ENCODE measurements at regions not wholly inside any gene's neighbourhood (a gene's known extent, or its start where the extent isn't known, plus 50 kb on each side); places are given as distances from the start of the nearest gene placed in this dataset.

GRCh38 chr4:42313872-42314271 lies 83.4 kb upstream of the SHISA3 start:
- Mint-ChIP-seq H3K27me3 (ENCODE audit: unreplicated experiment) (peaks cover 1% of the 10 kb centered on the region), H3K4me1 (ENCODE audit: unreplicated experiment) (peaks cover 15% of the 10 kb centered on the region), H3K9me3 (ENCODE audit: unreplicated experiment) (no peaks in the 10 kb centered on the region), H3K27ac (ENCODE audit: unreplicated experiment) (no peak overlapping the region), H3K36me3 (ENCODE audit: low read depth, unreplicated experiment) (peaks cover 8% of the 10 kb centered on the region), H3K4me3 (ENCODE audit: unreplicated experiment) (peak overlapping the region; percentile 39)
- no peak for DNase-seq (ENCODE audit: low spot score)
- TF ChIP-seq CTCF (IDR thresholded peaks at IDR 0.05; ENCODE audit: unreplicated experiment), result no peak

GRCh38 chr4:42315231-42315630 lies 82.1 kb upstream of the SHISA3 start:
- H3K27ac Mint-ChIP-seq (ENCODE audit: unreplicated experiment), result peak overlapping the region; percentile 94
- no peak for DNase-seq (ENCODE audit: low spot score)
- peaks cover 8% of the 10 kb centered on the region for H3K36me3 Mint-ChIP-seq (ENCODE audit: low read depth, unreplicated experiment)
- no peaks in the 10 kb centered on the region for H3K9me3 Mint-ChIP-seq (ENCODE audit: unreplicated experiment)
- H3K4me1 Mint-ChIP-seq (ENCODE audit: unreplicated experiment), result peaks cover 15% of the 10 kb centered on the region
- no peak for TF ChIP-seq CTCF (IDR thresholded peaks at IDR 0.05; ENCODE audit: unreplicated experiment)
- no peak overlapping the region for H3K4me3 Mint-ChIP-seq (ENCODE audit: unreplicated experiment)
- H3K27me3 Mint-ChIP-seq (ENCODE audit: unreplicated experiment), result peaks cover 1% of the 10 kb centered on the region

GRCh38 chr4:42320822-42321388 lies 76.4 kb upstream of the SHISA3 start:
- no peak for TF ChIP-seq CTCF (IDR thresholded peaks at IDR 0.05; ENCODE audit: unreplicated experiment)
- H3K4me3 Mint-ChIP-seq (ENCODE audit: unreplicated experiment), result no peak overlapping the region
- H3K9me3 Mint-ChIP-seq (ENCODE audit: unreplicated experiment), result no peaks in the 10 kb centered on the region
- no peak overlapping the region for H3K27ac Mint-ChIP-seq (ENCODE audit: unreplicated experiment)
- DNase-seq (ENCODE audit: low spot score), result no peak
- H3K4me1 Mint-ChIP-seq (ENCODE audit: unreplicated experiment), result peaks cover 11% of the 10 kb centered on the region
- H3K36me3 Mint-ChIP-seq (ENCODE audit: low read depth, unreplicated experiment), result no peaks in the 10 kb centered on the region
- H3K27me3 Mint-ChIP-seq (ENCODE audit: unreplicated experiment), result peaks cover 1% of the 10 kb centered on the region

GRCh38 chr4:42326040-42326439 lies 71.2 kb upstream of the SHISA3 start:
- no peak for DNase-seq (ENCODE audit: low spot score)
- no peaks in the 10 kb centered on the region for H3K9me3 Mint-ChIP-seq (ENCODE audit: unreplicated experiment)
- H3K36me3 Mint-ChIP-seq (ENCODE audit: low read depth, unreplicated experiment), result no peaks in the 10 kb centered on the region
- no peak for TF ChIP-seq CTCF (IDR thresholded peaks at IDR 0.05; ENCODE audit: unreplicated experiment)
- no peaks in the 10 kb centered on the region for H3K4me1 Mint-ChIP-seq (ENCODE audit: unreplicated experiment)
- H3K4me3 Mint-ChIP-seq (ENCODE audit: unreplicated experiment), result no peak overlapping the region
- H3K27ac Mint-ChIP-seq (ENCODE audit: unreplicated experiment), result no peak overlapping the region
- peaks cover 1% of the 10 kb centered on the region for H3K27me3 Mint-ChIP-seq (ENCODE audit: unreplicated experiment)

- no peak overlapping the region for H3K27ac Mint-ChIP-seq (ENCODE audit: unreplicated experiment)
- DNase-seq (ENCODE audit: low spot score), result no peak
- no peak for TF ChIP-seq CTCF (IDR thresholded peaks at IDR 0.05; ENCODE audit: unreplicated experiment)
- H3K4me3 Mint-ChIP-seq (ENCODE audit: unreplicated experiment), result no peak overlapping the region
- H3K4me1 Mint-ChIP-seq (ENCODE audit: unreplicated experiment), result no peaks in the 10 kb centered on the region
- peaks cover 1% of the 10 kb centered on the region for H3K27me3 Mint-ChIP-seq (ENCODE audit: unreplicated experiment)
- no peaks in the 10 kb centered on the region for H3K36me3 Mint-ChIP-seq (ENCODE audit: low read depth, unreplicated experiment)
- H3K9me3 Mint-ChIP-seq (ENCODE audit: unreplicated experiment), result no peaks in the 10 kb centered on the region
Measured at GRCh38 chr4:42326524-42326923, 70.8 kb upstream of the SHISA3 start.
